ENCODE measurements at regions not wholly inside any gene's neighbourhood (a gene's known extent, or its start where the extent isn't known, plus 50 kb on each side); places are given as distances from the start of the nearest gene placed in this dataset.

DNA sequence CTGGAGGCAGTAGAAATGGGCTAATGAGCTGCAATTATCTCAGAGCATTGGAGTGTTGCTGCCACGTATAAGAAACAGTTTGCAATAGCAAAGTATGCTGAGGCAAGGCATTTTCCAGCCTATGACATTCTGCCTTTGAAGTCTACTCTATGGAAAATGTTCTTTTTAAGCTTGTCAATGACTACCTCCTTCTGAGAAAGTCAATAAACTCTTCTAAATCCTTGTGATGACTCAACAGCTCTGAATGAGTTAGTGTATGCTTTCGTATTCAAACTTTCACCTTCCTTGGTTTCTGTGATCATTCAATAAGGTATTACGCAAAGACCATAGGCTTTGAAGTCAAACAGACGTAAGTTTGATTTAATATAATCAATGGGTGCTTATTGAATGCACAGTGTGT, 111.2 kb downstream of the CAPZA3 start:
- peak; percentile 63 for DNase-seq (ENCODE audit: low read depth, low spot score)

DNA sequence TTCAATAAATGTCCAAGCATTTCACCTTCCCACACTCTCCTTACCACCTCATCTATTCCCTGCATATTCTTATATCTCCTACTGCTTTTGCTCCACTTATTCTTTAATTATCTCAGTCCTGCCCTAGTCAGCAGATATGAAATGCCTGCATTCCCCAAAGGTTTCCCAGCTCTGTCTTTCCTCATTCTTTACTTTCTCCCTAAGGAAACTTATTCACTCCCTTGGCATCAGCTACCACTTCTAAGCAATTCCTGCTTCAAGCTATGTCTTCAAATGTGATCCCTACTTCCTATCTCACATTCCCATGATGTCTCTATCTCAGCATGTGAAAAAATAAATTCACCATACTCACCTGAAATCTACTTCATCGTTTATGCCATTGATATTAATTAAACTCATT, 111.8 kb downstream of the CAPZA3 start:
- DNase-seq (ENCODE audit: low read depth, low spot score) = no peak

DNA sequence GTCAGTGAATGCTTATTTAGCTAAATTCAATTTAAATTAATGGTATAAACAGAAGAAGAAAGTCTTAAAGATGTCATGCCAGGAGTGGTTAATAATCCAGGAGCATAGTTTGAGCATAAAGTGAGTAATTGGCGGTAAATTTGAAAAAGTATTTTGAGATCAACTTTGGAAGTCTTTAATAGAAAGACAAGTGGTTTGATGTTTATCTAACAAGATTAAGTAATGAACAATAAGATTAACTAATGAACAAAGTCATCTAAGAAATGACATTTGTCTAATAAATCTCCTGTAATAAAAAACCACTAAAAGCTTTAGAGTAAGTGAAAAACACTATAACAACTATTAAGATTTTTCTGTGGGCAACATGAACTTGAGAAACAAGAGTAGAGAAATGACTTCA, 112.8 kb downstream of the CAPZA3 start:
- DNase-seq (ENCODE audit: low read depth, low spot score) = no peak

- DNase-seq (ENCODE audit: low read depth, low spot score) = no peak
Measured at GRCh38 chr12:18851271-18851670, 113.4 kb downstream of the CAPZA3 start.

DNA sequence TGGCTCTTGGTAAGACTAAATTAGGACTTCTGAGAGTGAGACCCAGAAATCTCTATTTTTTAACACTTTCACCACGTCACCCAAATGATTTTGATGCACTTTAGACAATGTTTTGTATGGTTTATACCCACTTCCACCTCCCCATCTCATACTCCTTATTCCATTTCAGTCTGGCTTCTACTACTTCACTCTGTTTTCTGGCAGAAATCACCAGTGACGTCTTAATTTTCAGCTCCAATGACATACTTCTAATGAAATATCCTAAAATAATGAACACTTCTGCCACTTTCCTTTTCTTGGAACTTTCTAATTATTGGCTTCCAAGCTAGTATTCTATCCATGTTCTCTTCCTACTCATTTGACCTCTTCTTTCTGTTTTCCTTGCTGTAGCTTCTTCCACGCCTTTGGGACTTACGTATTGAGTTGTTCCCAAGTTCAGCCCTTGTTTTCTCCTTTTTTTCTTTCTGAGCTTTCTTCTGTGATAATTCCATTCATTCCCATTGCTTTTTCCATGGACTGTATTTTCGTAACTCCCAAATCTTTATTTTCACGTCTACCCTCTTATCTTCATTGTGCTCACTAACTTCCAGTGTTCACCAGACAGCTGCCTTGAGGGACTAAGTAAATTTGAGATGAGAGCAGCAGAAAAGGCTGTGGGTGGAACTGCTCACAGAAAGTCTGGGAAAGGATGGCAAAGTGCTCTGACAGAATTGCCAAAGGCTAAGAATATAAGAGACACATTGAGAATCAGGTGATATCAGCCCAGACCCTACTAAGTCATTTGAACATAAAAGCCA, 115.8 kb downstream of the CAPZA3 start:
- no peak for DNase-seq (ENCODE audit: low read depth, low spot score)

DNA sequence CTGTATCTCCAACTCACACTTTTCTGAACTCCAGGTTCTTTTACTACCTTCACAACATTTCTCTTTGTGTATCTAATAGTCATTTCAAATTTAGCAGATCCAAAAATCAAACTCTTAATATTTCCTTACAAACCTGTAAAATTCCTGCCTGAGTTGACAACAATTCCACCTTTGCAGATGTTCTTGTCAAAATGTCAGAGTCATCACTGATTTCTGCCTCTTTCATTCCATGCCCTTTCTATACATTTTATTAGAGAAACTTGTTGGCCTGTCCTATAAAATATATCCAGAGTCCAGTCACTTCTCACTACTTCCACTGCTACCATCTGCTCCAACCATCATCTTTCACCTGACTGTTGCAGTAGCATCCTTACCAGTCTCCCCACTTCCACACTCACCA, 119.7 kb downstream of the CAPZA3 start:
- DNase-seq (ENCODE audit: low read depth, low spot score) = no peak

GRCh38 chr12:18859400-18859799, 121.5 kb downstream of the CAPZA3 start:
- DNase-seq (ENCODE audit: low read depth, low spot score) = no peak

DNA sequence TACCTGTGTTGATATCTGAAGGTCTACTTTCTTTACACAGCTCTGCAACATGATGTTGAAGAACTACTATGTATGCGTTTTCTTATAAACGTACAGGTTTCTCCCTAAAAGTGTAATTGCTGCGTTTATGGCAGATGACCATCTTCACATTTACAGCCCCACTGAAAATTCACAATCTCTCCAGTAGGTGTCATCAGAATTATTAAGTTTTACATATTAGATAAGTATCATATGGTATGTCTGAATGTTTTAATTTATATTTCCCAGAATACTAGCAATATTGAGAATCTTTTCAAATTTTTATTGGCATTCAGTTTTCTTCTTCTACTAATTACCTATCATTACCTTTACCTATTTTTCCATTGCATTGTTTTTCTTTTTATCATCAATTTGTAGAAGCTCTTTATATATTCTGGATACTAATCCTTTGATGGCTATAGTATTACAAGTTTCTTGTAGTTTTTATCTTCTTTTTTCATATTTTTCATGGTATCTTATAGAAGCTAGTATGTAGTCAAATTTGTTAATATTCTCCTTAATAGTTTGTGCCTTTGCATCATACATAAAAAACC, 123.5 kb downstream of the CAPZA3 start:
- peak; percentile 14 for DNase-seq (ENCODE audit: low read depth, low spot score)

DNA sequence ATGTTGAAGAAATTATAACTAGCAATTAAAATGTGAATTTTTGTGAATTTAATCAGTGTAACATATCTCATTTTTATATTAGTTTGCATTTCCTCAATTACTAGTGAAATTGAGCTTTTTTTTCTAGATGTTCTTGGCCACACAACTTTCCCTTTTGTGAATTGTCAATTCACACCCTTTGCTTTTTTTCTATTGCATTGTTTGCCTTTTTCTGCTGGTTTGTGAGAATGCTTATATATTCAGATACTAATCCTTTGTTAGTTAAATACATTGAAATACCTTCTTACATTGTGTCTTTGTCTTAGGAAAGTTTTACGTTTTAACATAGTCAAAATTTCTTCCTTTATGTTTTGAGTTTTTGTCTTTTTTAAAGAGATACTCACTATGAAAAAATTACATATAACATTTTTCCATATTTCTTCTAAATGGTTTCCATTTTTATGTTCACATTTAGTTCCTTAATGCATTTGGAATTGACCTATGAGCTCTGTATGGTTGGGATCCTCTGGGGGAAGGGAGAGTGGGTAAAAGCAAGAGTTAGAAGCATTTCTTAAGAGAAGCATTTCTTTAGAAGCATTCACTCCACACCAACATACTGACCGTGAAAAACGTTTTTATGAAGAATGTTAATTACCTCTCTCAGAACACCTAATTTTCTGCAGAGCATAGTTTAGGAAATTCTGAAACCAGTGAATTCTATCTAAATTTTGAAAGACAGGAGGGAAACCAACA, 126.0 kb downstream of the CAPZA3 start:
- DNase-seq (ENCODE audit: low read depth, low spot score) = no peak

DNA sequence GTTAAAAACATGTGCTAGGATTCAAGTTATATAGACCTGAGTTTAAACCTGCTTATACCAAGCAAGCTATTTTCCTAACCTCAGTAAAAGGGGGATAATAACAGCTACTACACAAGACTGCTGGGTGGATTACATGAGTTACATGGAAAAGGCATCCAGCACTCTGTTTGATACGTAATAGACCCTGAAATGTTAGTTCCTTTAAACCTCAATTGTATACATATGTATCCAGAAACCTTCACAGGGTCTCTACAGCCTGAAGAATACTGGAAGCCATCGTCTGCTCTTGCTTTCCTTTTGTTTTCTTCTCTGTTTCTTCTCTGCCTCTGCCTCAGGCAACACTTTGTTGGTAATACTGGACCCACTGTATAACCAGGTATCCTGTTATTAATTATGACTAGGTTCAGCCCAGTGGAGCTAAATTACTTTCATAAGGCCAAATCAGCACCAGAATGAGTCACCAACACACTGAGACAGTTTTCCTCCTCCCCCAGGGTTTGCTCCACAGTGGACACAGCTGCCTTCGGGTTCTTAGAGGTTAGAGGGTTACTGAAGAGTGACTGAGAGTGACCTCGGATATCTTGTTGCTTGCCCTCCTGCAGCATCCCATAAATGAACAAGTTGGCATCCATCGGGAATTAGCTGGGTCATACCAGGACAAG, 127.1 kb downstream of the CAPZA3 start:
- peak; percentile 40 for DNase-seq (ENCODE audit: low read depth, low spot score)

- DNase-seq (ENCODE audit: low read depth, low spot score) = no peak
Measured at GRCh38 chr12:18868717-18869116, 130.8 kb downstream of the CAPZA3 start.

GRCh38 chr12:18872770-18873169, 134.9 kb downstream of the CAPZA3 start:
- no peak for DNase-seq (ENCODE audit: low read depth, low spot score)

- no peak for DNase-seq (ENCODE audit: low read depth, low spot score)
Measured at GRCh38 chr12:18878676-18879180, 140.8 kb downstream of the CAPZA3 start.

GRCh38 chr12:18882690-18883089, 144.8 kb downstream of the CAPZA3 start:
- no peak for DNase-seq (ENCODE audit: low read depth, low spot score)

DNA sequence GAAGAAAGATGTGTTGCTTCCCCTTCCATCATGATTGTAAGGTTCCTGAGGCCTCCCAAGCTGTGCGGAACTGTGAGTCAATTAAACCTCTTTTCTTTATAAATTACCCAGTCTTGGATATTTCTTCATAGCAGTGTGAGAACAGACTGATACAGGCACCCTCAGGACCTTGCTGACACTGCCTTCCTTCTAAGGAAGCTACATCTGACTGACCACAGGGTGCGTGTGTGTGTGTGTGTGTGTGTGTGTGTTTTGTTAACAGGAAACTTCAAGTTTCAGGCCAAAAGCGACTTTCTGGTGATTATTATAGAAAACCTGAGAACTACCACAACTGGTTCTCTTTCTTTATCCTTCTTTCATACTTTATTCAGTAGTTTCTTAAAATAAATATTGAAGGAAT, 149.0 kb downstream of the CAPZA3 start:
- no peak for DNase-seq (ENCODE audit: low read depth, low spot score)

DNA sequence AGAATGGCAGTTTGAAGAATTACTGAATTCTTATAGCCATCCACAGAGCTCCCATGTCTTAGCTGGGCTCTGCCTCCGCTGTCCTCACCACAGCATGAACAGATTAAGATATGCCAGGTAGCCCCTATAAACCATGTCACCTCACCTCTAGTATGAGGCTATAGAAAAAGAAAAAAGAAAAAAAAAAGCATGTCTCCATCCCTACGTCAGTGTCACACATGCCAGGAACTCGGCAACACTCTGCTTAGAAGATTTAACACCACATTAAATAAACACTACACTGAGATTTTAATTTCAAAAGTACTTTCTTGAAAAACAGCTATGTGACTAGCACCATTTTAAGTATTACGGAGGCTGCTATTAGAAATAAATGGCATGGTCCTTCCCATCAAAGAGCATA, 149.4 kb downstream of the CAPZA3 start:
- DNase-seq (ENCODE audit: low read depth, low spot score) = no peak

DNA sequence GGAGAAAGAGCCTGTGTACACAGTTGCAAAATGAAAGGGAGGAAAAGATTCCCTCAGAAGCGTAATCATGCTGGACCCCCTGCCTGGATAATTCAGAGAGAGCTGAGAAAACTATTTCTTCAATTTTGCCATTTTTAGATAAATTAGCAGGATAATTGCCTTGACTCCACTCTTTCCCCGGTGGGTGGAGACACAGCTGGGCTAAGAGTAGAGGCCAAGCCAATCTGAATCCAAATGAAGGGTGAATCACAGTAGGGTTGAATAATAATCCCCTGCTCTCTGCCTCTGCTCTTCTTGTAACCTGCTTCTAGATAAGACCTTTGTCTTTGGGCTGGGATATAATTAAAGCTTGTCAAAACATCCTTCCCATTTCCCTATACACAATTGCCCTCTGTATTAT, 150.1 kb downstream of the CAPZA3 start:
- peak; percentile 9 for DNase-seq (ENCODE audit: low read depth, low spot score)

DNA sequence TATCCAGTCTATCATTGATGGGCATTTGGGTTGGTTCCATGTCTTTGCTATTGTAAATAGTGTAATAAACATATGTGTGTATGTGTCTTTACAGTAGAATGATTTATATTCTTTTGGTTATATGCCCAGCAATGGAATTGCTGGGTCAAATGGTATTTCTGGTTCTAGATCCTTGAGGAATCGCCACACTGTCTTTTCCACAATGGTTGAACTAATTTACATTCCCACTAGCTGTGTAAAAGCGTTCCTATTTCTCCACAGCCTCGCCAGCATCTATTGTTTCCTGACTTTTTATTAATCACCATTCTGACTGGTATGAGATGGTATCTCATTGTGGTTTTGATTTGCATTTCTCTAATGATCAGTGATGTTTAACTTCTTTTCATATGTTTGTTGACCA, 152.7 kb downstream of the CAPZA3 start:
- peak; percentile 34 for DNase-seq (ENCODE audit: low read depth, low spot score)

DNA sequence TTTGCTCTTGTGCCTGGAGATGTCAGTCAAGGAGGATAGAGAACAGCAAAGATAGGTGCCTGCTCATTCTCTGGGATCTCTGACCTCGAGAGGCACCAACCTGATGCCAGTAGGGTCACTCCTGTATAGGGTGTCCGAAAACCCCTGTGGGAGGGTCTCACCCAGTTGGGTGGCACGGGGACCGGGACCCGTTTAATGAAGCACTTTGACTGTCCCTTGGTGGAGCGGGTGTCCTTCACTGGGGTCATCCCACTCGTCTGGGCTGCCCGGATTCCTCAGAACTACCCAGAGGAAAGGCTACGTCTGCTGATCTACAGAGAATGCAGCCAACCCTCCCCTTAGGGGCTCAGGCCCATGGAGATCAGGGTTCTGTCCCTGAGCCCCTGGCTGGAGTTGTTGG, 157.6 kb downstream of the CAPZA3 start:
- no peak for DNase-seq (ENCODE audit: low read depth, low spot score)

DNA sequence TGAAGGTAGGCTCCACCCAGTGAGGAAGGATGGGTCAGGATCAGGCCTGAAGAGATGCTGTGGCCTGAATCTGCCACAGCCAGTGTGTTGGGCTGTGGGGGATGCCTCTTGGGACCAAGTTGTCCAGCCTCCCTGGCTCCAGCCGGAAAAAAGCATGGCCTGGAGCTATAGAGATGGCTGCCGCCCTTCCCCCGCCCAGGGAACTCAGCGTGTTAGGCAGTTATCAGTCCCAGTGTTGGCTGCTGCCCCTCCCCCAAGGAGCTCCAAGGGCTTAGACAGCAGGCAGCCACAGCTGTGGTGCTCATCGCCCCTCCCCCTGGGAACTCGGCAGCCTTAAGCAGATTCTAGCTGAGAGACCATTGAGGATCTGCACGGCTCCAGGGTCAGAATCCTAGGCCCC, 158.0 kb downstream of the CAPZA3 start:
- no peak for DNase-seq (ENCODE audit: low read depth, low spot score)

DNA sequence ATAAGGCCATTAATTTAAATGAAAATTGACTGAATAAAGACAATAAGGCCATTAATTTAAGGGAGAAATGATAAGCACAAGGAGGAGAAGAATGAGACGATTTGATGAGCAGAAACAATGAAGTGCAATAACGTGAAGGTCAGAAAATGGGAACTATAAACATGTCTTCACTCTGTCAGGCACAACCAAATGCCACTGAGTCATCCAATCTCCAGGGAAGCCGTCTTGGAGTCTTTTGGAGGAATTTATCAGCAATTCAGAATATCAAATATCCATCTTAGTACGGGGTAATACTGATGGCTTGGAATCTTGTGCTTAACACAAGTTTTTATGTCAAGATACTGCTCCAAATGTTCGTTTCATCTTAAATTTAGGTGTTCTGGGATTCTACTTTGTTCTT, 159.9 kb downstream of the CAPZA3 start:
- no peak for DNase-seq (ENCODE audit: low read depth, low spot score)

GRCh38 chr12:18898470-18898869, 160.6 kb downstream of the CAPZA3 start:
- peak; percentile 4 for DNase-seq (ENCODE audit: low read depth, low spot score)
